AG04450 (cell line): ENCODE measurements at regions not wholly inside any gene's neighbourhood (a gene's known extent, or its start where the extent isn't known, plus 50 kb on each side); places are given as distances from the start of the nearest gene placed in this dataset.
"Not testable (repeated sequence)": the region's sequence is repeated elsewhere in the genome, so short reads cannot be mapped to it uniquely, and the experiment has no call there.

ENCODE experiments used
- CTCF ChIA-PET: fragments of 300-600, 350-600 bp; formaldehyde crosslinking; extraction: SDS; loops from one replicate; lab custom pipeline; 2022; ENCODE audit warnings: antibody characterized with exemption, inconsistent platforms; lab: Charles Lee
- POLR2A ChIA-PET: fragments of 350-600 bp; formaldehyde crosslinking; extraction: SDS; loops from one replicate; lab custom pipeline; 2021; ENCODE audit warnings: antibody characterized with exemption, inconsistent platforms; lab: Yijun Ruan, JAX
- DNase-seq: peaks from one replicate; pipeline ENCODE4 v3.0.0-alpha.2; 2011; ENCODE audit warnings: low read depth, low spot score
- H3K27ac ChIP-seq: one replicate; pipeline ENCODE4 v1.5.1; 2012; ENCODE audit warnings: low read depth, low read length, control low read depth
- H3K27me3 ChIP-seq: one replicate; pipeline ENCODE4 v1.6.0; 2012; ENCODE audit warnings: low read length; ENCODE audit not compliant: control insufficient read depth, insufficient read depth
- H3K4me3 ChIP-seq: 2 replicates; pipeline ENCODE4 v1.5.1; 2011; ENCODE audit warnings: mild to moderate bottlenecking, low read depth, low read length, control low read depth
- H3K9me3 ChIP-seq: 2 replicates; pipeline ENCODE4 v1.5.1; 2012; ENCODE audit warnings: low read length; ENCODE audit not compliant: control insufficient read depth, insufficient read depth
- CTCF ChIP-seq: IDR thresholded peaks from 2 replicates; pipeline ENCODE4 v1.5.1; 2011; ENCODE audit warnings: low read depth, low read length, control low read depth, inconsistent platforms

- Histone ChIP-seq H3K9me3 (peaks cover 21% of the 10 kb centered on the region), H3K27me3 (no peaks in the 10 kb centered on the region), H3K27ac (no peak overlapping the region), H3K4me3 (no peak overlapping the region)
- ChIA-PET CTCF (no interaction called here), POLR2A (no interaction called here)
- DNase-seq = no peak
- TF ChIP-seq CTCF = no peak
These were observed 539.5 kb downstream of the HAPSTR1 start for GRCh38 chr16:9630985-9631384.

DNA sequence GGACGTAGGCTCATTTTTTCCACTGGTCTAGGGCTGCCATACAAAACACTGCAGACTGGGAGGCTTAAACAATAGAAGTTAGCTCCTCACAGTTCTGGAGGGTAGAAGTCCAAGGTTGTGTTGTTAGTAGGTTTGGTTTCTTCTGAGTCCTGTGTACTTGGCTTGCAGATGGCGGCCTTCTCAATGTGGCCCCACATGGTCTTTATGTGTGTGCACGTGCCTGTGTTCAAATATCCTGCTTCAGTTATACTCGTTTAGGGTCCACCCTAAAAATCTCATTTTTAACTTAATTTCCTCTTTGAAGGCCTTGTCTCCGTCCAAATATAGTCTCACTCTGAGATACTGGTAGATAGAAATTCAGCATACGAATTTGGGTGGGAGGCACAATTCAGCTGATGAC, 542.4 kb downstream of the HAPSTR1 start:
- Histone ChIP-seq H3K27me3 (no peaks in the 10 kb centered on the region), H3K4me3 (no peak overlapping the region), H3K9me3 (peaks cover 19% of the 10 kb centered on the region), H3K27ac (no peak overlapping the region)
- no peak for TF ChIP-seq CTCF
- ChIA-PET POLR2A (no interaction called here), CTCF (no interaction called here)
- DNase-seq = no peak

- H3K27me3 ChIP-seq, POLR2A ChIA-PET, DNase-seq, H3K4me3 ChIP-seq, CTCF ChIA-PET, H3K27ac ChIP-seq: not testable (repeated sequence)
- H3K9me3 ChIP-seq = peaks cover 19% of the 10 kb centered on the region
These were observed 543.8 kb downstream of the HAPSTR1 start for GRCh38 chr16:9635150-9635720.

DNA sequence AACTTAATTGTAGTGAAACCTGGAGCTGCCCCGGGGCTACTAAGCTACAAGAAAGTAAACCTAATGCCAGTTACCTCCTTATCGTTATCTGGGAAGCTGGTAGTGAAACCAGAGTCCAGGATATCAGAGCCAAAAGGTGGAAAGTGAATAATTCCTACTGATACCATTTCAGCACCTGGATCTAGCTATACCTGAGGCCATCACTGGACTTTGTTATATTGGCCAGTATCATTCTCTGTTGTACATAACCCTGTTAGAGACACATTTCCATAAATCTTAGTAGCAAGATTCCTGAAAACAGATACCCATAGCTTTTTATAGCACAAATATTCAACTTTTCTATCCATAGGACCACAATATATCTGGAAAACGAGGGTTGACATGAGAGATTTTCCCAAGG, 538.0 kb downstream of the GRIN2A start:
- no peaks in the 10 kb centered on the region for H3K27me3 ChIP-seq
- CTCF ChIA-PET = no interaction called here
- no peak for TF ChIP-seq CTCF
- H3K4me3 ChIP-seq = no peak overlapping the region
- POLR2A ChIA-PET = no interaction called here
- DNase-seq = no peak
- H3K9me3 ChIP-seq = peaks cover 4% of the 10 kb centered on the region
- no peak overlapping the region for H3K27ac ChIP-seq

DNA sequence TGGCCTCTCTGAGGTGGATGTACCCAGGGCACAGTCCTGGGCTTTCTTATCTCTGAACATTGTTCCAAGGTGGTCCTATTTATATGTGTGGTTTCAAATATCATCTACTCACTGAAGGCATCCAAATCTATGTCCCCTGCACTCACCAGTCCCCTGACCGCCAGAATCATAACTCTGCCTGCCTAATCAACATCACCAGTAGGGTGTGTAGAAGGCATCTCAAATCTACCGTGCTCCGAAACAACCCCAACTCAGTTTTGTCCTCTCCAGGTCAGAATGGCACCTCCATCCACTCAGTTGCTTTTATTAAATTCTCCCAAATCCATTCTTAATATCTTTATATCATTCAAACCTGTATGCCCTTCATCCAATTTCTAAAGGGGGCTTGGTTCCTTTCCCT, 536.3 kb downstream of the GRIN2A start:
- Histone ChIP-seq H3K4me3 (no peak overlapping the region), H3K9me3 (peaks cover 8% of the 10 kb centered on the region), H3K27me3 (no peaks in the 10 kb centered on the region), H3K27ac (no peak overlapping the region)
- TF ChIP-seq CTCF = no peak
- ChIA-PET CTCF (no interaction called here), POLR2A (no interaction called here)
- DNase-seq = no peak
